Retinal pigment epithelial cell (primary cell): ENCODE measurements at regions not wholly inside any gene's neighbourhood (a gene's known extent, or its start where the extent isn't known, plus 50 kb on each side); places are given as distances from the start of the nearest gene placed in this dataset.
"Not testable (repeated sequence)": the region's sequence is repeated elsewhere in the genome, so short reads cannot be mapped to it uniquely, and the experiment has no call there.

Experiments
- DNase-seq: peaks from one replicate; pipeline ENCODE4 v3.0.0-alpha.2; 2010; ENCODE audit warnings: low read depth
- H3K4me3 ChIP-seq: 2 replicates; pipeline ENCODE4 v1.5.1; 2011; ENCODE audit warnings: mild to moderate bottlenecking, low read length, control low read depth, moderate library complexity
- CTCF ChIP-seq: conservative IDR thresholded peaks from 2 replicates; pipeline ENCODE4 v1.5.1; 2011; ENCODE audit warnings: low read depth, low read length, control low read depth, inconsistent platforms

- no peak overlapping the region for H3K4me3 ChIP-seq
- TF ChIP-seq CTCF, result no peak
- no peak for DNase-seq
Observed at GRCh38 chr3:181929501-181929900, 217.8 kb downstream of the SOX2 start.

DNA sequence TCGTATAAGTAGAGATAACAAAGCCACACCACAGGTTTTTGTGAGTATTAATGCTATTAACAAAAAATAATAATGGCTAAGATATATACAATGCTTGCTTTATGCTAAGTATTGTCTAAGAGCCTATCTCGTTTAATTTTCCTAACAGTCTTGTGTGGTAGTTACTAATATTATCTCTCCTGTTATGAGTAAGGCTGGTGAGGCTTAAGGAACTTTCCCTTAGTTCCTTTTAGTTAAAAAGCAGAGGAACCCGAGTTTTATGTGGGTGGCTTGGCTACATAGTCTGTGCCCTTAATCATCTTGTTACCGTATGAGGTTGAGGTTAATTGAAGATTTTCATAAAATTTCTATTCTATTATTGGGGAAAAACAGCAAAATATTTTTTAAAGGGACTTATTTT is 218.4 kb downstream of the SOX2 start:
- H3K4me3 ChIP-seq, result no peak overlapping the region
- DNase-seq, result no peak
- no peak for TF ChIP-seq CTCF

- no peak for DNase-seq
- TF ChIP-seq CTCF, result no peak
- H3K4me3 ChIP-seq, result no peak overlapping the region
Observed at GRCh38 chr3:181932039-181932438, 220.3 kb downstream of the SOX2 start.

DNA sequence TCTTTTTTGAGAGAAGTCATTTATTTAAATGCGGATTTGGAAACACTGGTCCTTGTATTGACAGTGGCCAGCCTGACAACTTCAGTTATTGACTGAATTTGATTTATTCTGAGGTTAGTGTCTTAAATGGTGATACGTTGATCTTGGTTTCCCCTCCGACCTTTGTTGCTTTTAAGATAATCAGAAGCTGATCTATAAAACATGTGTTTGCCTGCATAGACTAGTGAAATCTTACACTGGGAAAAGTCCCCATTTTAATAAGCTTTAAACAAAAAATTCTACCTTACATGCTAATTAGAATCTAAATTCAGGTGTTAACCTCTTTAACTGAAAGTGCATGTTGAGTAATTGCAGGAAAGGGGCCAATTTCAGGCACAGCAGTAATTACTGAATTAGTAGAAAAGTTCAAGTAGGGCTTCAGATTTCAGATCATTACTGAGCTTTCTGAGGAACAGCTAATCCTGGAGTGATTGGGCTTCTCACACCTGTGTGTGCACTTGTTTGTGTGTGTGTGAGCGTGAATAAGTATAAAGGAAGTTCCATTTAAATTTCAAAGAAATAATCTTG is 221.4 kb downstream of the SOX2 start:
- DNase-seq, result no peak
- no peak overlapping the region for H3K4me3 ChIP-seq
- no peak for TF ChIP-seq CTCF

GRCh38 chr3:181935915-181936314 is 224.2 kb downstream of the SOX2 start:
- H3K4me3 ChIP-seq, result no peak overlapping the region
- TF ChIP-seq CTCF, result no peak
- DNase-seq, result no peak

- no peak for DNase-seq
- H3K4me3 ChIP-seq, result no peak overlapping the region
- TF ChIP-seq CTCF, result no peak
Observed at GRCh38 chr3:181936774-181937173, 225.0 kb downstream of the SOX2 start.

DNA sequence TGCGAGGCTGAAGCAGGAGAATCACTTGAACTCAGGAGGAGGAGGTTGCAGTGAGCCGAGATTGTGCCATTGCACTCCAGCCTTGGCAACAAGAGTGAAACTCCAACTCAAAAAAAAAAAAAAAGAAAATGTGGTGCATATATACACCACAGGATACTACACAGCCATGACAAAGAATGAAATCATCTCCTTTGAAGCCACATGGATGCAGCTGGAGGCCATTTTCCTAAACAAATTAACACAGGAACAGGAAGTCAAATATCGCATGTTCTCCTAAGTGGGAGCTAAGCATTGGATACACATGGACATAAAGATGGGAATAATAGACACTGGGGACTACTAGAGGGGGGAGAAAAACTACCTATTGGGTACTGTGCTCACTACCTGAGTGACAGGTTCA is 226.9 kb downstream of the SOX2 start:
- not testable (repeated sequence) for DNase-seq, H3K4me3 ChIP-seq

DNA sequence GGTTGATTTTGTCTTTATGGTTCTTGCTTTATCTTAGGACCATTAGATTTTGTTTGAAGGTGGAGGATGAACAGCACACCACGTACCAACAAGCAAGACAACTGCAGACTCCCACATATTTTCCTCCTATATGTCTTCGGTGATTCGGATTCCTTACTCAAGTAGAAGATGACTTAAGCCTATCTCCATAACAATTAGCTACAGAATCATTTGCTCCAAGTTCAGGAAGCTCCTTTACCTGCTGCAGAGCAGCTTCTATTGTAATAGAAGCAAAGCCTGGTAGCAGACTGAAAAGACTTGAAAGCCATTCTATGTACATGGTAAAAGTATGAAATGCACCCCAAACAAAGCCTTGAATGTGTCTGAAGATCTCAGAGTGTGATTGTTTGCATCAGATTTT is 229.0 kb downstream of the SOX2 start:
- no peak for TF ChIP-seq CTCF
- no peak overlapping the region for H3K4me3 ChIP-seq
- no peak for DNase-seq
